Mucosa of descending colon (tissue), 3 donors: ENCODE measurements at regions not wholly inside any gene's neighbourhood (a gene's known extent, or its start where the extent isn't known, plus 50 kb on each side); places are given as distances from the start of the nearest gene placed in this dataset.

Experiments used
- ATAC-seq: fragments of 200-7000 bp; cut with Tn5 transposase; one replicate; pipeline ENCODE4 v1.9.1; 2020; ENCODE audit warnings: mild to moderate bottlenecking, moderate library complexity
- DNase-seq, 3 donors: peaks; one replicate each; pipeline ENCODE4 v3.0.0-alpha.2; 2020
- H3K36me3 ChIP-seq: fragments of 200-600 bp; one replicate; pipeline ENCODE4 v1.8.0; 2021; ENCODE audit warnings: low read depth, mild to moderate bottlenecking
- H3K4me1 ChIP-seq: fragments of 200-600 bp; one replicate; pipeline ENCODE4 v1.8.0; 2021; ENCODE audit warnings: low read depth, mild to moderate bottlenecking
- H3K4me3 ChIP-seq: fragments of 200-600 bp; one replicate; pipeline ENCODE4 v1.8.0; 2021; ENCODE audit warnings: mild to moderate bottlenecking
- H3K9me3 ChIP-seq: fragments of 200-600 bp; one replicate; pipeline ENCODE4 v1.8.0; 2021; ENCODE audit warnings: mild to moderate bottlenecking
- intact Hi-C, 2 donors: fragments of 100-400 bp; cut with DNase I in 1 of 2; cut with micrococcal nuclease in 1 of 2; formaldehyde crosslinking; loops; one replicate each; pipeline versions ENCODE4 v1.11.0 to v1.11.1; 2022; cut with DNase I, micrococcal nuclease
- TF ChIP-seq, protein P1 (sequence below): fragments of 200-600 bp; IDR thresholded peaks from one replicate; pipeline ENCODE4 v1.8.0; 2022; ENCODE audit warnings: antibody characterized with exemption, mild to moderate bottlenecking
- donor health status: DM: no; HTN: no; CAD: no; lungs with moderate emphysema.
- donor health status: DM: no; HTN: no; CAD: no.
- donor health status: DM: no; HTN: yes; CAD: no.

GRCh38 chr7:124651136-124651535 is 114.5 kb downstream of the GPR37 start:
- intact Hi-C loops: no loop called here
- DNase-seq (no peak), ATAC-seq (no peak)
- TF ChIP-seq, protein P1, sequence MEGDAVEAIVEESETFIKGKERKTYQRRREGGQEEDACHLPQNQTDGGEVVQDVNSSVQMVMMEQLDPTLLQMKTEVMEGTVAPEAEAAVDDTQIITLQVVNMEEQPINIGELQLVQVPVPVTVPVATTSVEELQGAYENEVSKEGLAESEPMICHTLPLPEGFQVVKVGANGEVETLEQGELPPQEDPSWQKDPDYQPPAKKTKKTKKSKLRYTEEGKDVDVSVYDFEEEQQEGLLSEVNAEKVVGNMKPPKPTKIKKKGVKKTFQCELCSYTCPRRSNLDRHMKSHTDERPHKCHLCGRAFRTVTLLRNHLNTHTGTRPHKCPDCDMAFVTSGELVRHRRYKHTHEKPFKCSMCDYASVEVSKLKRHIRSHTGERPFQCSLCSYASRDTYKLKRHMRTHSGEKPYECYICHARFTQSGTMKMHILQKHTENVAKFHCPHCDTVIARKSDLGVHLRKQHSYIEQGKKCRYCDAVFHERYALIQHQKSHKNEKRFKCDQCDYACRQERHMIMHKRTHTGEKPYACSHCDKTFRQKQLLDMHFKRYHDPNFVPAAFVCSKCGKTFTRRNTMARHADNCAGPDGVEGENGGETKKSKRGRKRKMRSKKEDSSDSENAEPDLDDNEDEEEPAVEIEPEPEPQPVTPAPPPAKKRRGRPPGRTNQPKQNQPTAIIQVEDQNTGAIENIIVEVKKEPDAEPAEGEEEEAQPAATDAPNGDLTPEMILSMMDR: no peak
- Histone ChIP-seq H3K4me1 (no peaks in the 10 kb centered on the region), H3K4me3 (no peak overlapping the region), H3K36me3 (no peaks in the 10 kb centered on the region), H3K9me3 (no peaks in the 10 kb centered on the region)

- no peaks in the 10 kb centered on the region for H3K36me3 ChIP-seq
- no peak overlapping the region for H3K4me3 ChIP-seq
- DNase-seq (no peak), ATAC-seq (no peak)
- no peaks in the 10 kb centered on the region for H3K4me1 ChIP-seq
- intact Hi-C loops: no loop called here
- no peaks in the 10 kb centered on the region for H3K9me3 ChIP-seq
- TF ChIP-seq, protein P1: no peak
These were observed 116.1 kb downstream of the GPR37 start for GRCh38 chr7:124649397-124650014.

DNA sequence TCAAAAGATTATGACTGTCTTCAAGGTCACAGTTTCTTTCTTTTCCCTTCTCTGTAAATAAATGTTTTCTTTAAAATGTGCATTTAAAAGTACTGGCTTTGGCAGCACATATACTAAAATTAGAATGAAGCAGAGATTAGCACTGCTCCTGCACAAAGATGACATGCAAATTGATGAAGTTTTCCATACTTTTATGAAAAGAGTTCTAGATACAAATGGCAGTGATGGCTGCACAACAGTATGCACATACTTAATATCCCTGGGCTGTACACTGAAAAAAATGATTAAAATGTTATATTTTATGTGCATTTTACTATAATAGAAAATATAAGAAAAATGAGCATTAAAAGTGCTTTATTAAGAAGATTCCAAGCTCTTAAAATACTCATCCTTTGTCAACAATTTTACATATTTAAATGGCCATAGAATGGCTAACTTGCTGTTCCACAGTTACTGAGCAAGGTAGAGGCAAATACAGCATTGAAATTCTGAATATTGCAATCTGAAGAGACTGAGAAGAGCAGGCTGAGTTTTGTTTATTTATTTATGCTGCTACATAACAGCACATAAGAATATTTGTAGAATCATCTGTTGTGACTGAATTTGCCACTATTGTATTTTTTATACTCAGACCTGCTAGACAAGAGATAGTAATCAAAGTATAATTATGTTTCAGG is 117.8 kb downstream of the GPR37 start:
- no peaks in the 10 kb centered on the region for H3K4me1 ChIP-seq
- H3K9me3 ChIP-seq: no peaks in the 10 kb centered on the region
- no peak for ATAC-seq
- no peaks in the 10 kb centered on the region for H3K36me3 ChIP-seq
- intact Hi-C loops: no loop called here
- TF ChIP-seq, protein P1: no peak
- no peak for DNase-seq
- H3K4me3 ChIP-seq: no peak overlapping the region

GRCh38 chr7:124645704-124646103 is 119.9 kb downstream of the GPR37 start:
- no peaks in the 10 kb centered on the region for H3K36me3 ChIP-seq
- TF ChIP-seq, protein P1: no peak
- ATAC-seq: no peak
- no peaks in the 10 kb centered on the region for H3K4me1 ChIP-seq
- intact Hi-C loops: no loop called here
- no peak for DNase-seq
- no peak overlapping the region for H3K4me3 ChIP-seq
- no peaks in the 10 kb centered on the region for H3K9me3 ChIP-seq

GRCh38 chr7:124643311-124643811 is 122.2 kb downstream of the GPR37 start:
- intact Hi-C loops: no loop called here
- Histone ChIP-seq H3K4me3 (no peak overlapping the region), H3K36me3 (no peaks in the 10 kb centered on the region), H3K4me1 (no peaks in the 10 kb centered on the region), H3K9me3 (no peaks in the 10 kb centered on the region)
- TF ChIP-seq, protein P1: no peak
- ATAC-seq (no peak), DNase-seq (no peak)
